Neural cell (in vitro differentiated cells): ENCODE measurements at regions not wholly inside any gene's neighbourhood (a gene's known extent, or its start where the extent isn't known, plus 50 kb on each side); places are given as distances from the start of the nearest gene placed in this dataset.

Experiments
- H2AFZ ChIP-seq: fragments of 200-600, 300-800 bp; sonication (generic), shearing (Covaris generic); 2 replicates; pipeline ENCODE4 v1.6.0; 2014; ENCODE audit warnings: low read depth, mild to moderate bottlenecking, antibody characterized with exemption, low read length, moderate library complexity
- H3F3A ChIP-seq: fragments of 200-600 bp; shearing (Covaris generic); 2 replicates; pipeline ENCODE4 v1.6.1; 2016; ENCODE audit warnings: mild to moderate bottlenecking, moderate library complexity, mixed read lengths, antibody characterized with exemption, low read length; ENCODE audit not compliant: insufficient read depth, poor library complexity, severe bottlenecking
- H3K27ac ChIP-seq: fragments of 200-600, 300-800 bp; sonication (generic), shearing (Covaris generic); 2 replicates; pipeline ENCODE4 v1.5.1; 2014; ENCODE audit warnings: mild to moderate bottlenecking, low read length, moderate library complexity
- H3K27me3 ChIP-seq: fragments of 300-800, 200-600 bp; sonication (generic), shearing (Covaris generic); 2 replicates; pipeline ENCODE4 v1.6.0; 2014; ENCODE audit warnings: mild to moderate bottlenecking, low read depth, low read length, moderate library complexity; ENCODE audit not compliant: insufficient read depth
- H3K36me3 ChIP-seq: fragments of 300-800, 200-600 bp; sonication (generic), shearing (Covaris generic); 2 replicates; pipeline ENCODE4 v1.5.1; 2014; ENCODE audit warnings: mild to moderate bottlenecking, antibody characterized with exemption, low read length, moderate library complexity; ENCODE audit not compliant: insufficient read depth
- H3K4me2 ChIP-seq: fragments of 300-800, 200-600 bp; sonication (generic), shearing (Covaris generic); 2 replicates; pipeline ENCODE4 v1.6.0; 2014; ENCODE audit warnings: mild to moderate bottlenecking, low read length
- H3K4me3 ChIP-seq: fragments of 300-800, 200-600 bp; sonication (generic), shearing (Covaris generic); 2 replicates; pipeline ENCODE4 v1.5.1; 2014; ENCODE audit warnings: mild to moderate bottlenecking, low read length, moderate library complexity
- H3K79me2 ChIP-seq: fragments of 200-600 bp; shearing (Covaris generic); replicated peaks from 2 replicates; pipeline ENCODE4 v1.6.0; 2014; ENCODE audit warnings: mild to moderate bottlenecking, low read length, moderate library complexity; ENCODE audit not compliant: insufficient read depth
- H3K9ac ChIP-seq: fragments of 300-800, 200-600 bp; sonication (generic), shearing (Covaris generic); 2 replicates; pipeline ENCODE4 v1.6.1; 2016; ENCODE audit warnings: mild to moderate bottlenecking, low read length, mixed read lengths
- H3K9me2 ChIP-seq: fragments of 200-600 bp; shearing (Covaris generic); 2 replicates; pipeline ENCODE4 v1.6.1; 2016; ENCODE audit warnings: mild to moderate bottlenecking, low read length, mixed read lengths; ENCODE audit not compliant: insufficient read depth
- H3K9me3 ChIP-seq: fragments of 200-600, 300-800 bp; sonication (generic), shearing (Covaris generic); 2 replicates; pipeline ENCODE4 v1.6.1; 2016; ENCODE audit warnings: mild to moderate bottlenecking, mixed run types, low read length, moderate library complexity, mixed read lengths
- H4K20me1 ChIP-seq: fragments of 200-600 bp; shearing (Covaris generic); 2 replicates; pipeline ENCODE4 v1.6.1; 2016; ENCODE audit warnings: mild to moderate bottlenecking, mixed run types; ENCODE audit not compliant: insufficient read depth
- EP300 ChIP-seq: fragments of 450-650 bp; conservative IDR thresholded peaks from 2 replicates; pipeline ENCODE4 v1.6.1; 2014; ENCODE audit warnings: antibody characterized with exemption, mild to moderate bottlenecking, moderate library complexity; ENCODE audit not compliant: poor library complexity, severe bottlenecking
- EZH2 ChIP-seq: fragments of 200-600, 300-800 bp; shearing (Covaris generic), sonication (generic); IDR thresholded peaks from 2 replicates; pipeline ENCODE4 v1.6.1; 2014; ENCODE audit warnings: antibody characterized with exemption, low read length, borderline replicate concordance, mild to moderate bottlenecking; ENCODE audit not compliant: insufficient read depth, poor library complexity, severe bottlenecking
- MXI1 ChIP-seq: fragments of 450-650 bp; conservative IDR thresholded peaks from 2 replicates; pipeline ENCODE4 v1.6.1; 2014; ENCODE audit warnings: antibody characterized with exemption, mild to moderate bottlenecking; ENCODE audit not compliant: poor library complexity, severe bottlenecking
- POLR2AphosphoS5 ChIP-seq: IDR thresholded peaks from 2 replicates; pipeline ENCODE4 v1.6.1; 2012
- RAD21 ChIP-seq: fragments of 450-650 bp; conservative IDR thresholded peaks from 2 replicates; pipeline ENCODE4 v1.6.1; 2014; ENCODE audit warnings: antibody characterized with exemption, mild to moderate bottlenecking, moderate library complexity
- SMC3 ChIP-seq: fragments of 450-650 bp; conservative IDR thresholded peaks from 2 replicates; pipeline ENCODE4 v1.6.1; 2014; ENCODE audit warnings: antibody characterized with exemption, mild to moderate bottlenecking, moderate library complexity; ENCODE audit not compliant: poor library complexity
- TAF1 ChIP-seq: IDR thresholded peaks from 2 replicates; pipeline ENCODE4 v1.6.1; 2012; ENCODE audit warnings: low read depth
- TF ChIP-seq, protein P1 (sequence below): fragments of 450-650 bp; IDR thresholded peaks from 2 replicates; pipeline ENCODE4 v1.5.1; 2014; ENCODE audit warnings: antibody characterized with exemption, mild to moderate bottlenecking, moderate library complexity; ENCODE audit not compliant: poor library complexity, severe bottlenecking
- TF ChIP-seq, protein P2 (sequence below): IDR thresholded peaks from 2 replicates; pipeline ENCODE4 v1.6.1; 2012; ENCODE audit warnings: borderline replicate concordance

DNA sequence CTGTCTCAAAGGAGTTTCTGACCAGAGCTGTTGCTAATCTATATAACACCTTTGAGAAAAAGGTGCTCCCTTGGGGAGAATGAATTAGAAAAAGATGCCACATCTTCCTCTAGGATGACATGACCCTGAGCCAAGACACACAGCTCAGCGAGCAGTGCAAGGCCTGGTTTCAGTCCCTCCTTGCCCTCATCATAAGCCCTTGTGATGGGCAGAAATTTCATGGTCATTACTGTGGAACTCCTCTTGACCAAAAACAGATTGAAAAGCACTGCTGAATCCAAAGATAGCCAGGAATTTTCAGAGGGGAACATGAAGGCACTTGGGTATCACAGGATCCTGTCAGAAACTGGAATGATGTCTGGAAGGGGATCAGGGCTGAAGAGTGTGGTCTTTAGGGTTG, 74.1 kb upstream of the IRX6 start:
- Histone ChIP-seq H3K36me3 (no peaks in the 10 kb centered on the region), H3K79me2 (no peaks in the 10 kb centered on the region), H4K20me1 (no peaks in the 10 kb centered on the region), H3F3A (no peaks in the 10 kb centered on the region), H3K4me2 (no peak overlapping the region), H3K9me2 (no peaks in the 10 kb centered on the region), H3K9me3 (no peaks in the 10 kb centered on the region), H3K4me3 (no peak overlapping the region), H3K27ac (no peak overlapping the region), H2AFZ (no peak overlapping the region), H3K27me3 (no peaks in the 10 kb centered on the region), H3K9ac (no peak overlapping the region)
- TF ChIP-seq SMC3, result no peak
- TF ChIP-seq TAF1, result no peak

DNA sequence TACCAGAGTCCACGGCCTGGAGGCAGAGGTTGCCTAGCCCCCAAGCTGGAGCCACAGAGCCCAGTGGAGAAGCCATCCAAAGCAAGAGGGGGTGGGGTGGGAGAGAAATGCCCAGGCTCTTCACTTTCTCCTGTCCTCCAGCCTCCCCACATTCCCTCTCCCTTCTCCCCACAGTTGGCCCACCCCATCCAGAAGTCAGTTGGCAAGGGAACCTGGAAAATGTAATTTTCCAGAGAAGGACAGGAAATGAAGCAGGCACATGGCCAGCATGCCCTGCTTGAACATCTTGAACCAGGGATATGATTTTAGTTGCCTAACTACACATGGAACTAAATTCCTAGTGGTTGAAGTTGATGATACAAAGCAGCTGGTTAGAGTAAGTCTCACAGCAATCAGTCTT, 73.3 kb upstream of the IRX6 start:
- no peak for TF ChIP-seq SMC3
- Histone ChIP-seq H3K9me3 (no peaks in the 10 kb centered on the region), H3K27me3 (no peaks in the 10 kb centered on the region), H4K20me1 (no peaks in the 10 kb centered on the region), H3K9ac (no peak overlapping the region), H3K27ac (no peak overlapping the region), H3K36me3 (no peaks in the 10 kb centered on the region), H3K4me2 (no peak overlapping the region), H3K9me2 (no peaks in the 10 kb centered on the region), H3K79me2 (no peaks in the 10 kb centered on the region), H3F3A (no peaks in the 10 kb centered on the region), H2AFZ (no peak overlapping the region), H3K4me3 (no peak overlapping the region)

DNA sequence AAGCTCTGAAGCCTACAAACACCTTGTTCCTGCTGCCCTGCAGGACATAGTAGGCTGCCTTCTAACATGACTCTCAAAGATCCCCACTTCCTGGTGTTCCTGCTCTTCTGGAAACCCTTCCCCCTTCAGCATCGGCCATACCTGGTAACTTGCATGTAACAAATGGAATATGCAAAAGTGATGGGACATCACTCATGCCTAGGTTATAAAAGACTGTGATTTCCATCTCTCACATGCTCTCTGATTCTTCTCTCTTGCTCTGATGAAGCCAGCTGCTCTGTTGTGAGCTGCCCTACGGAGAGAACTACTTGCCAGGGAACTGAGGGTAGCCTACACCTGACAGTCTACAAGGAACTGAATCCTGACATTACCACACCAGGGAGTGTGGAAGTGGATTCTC, 72.9 kb upstream of the IRX6 start:
- H3K4me2 ChIP-seq, result no peak overlapping the region
- H3K36me3 ChIP-seq, result no peaks in the 10 kb centered on the region
- no peaks in the 10 kb centered on the region for H3K9me2 ChIP-seq
- H3K27ac ChIP-seq, result no peak overlapping the region
- H3K9ac ChIP-seq, result no peak overlapping the region
- no peaks in the 10 kb centered on the region for H3K27me3 ChIP-seq
- H3F3A ChIP-seq, result no peaks in the 10 kb centered on the region
- H2AFZ ChIP-seq, result no peak overlapping the region
- H3K4me3 ChIP-seq, result no peak overlapping the region
- no peaks in the 10 kb centered on the region for H3K79me2 ChIP-seq
- no peaks in the 10 kb centered on the region for H3K9me3 ChIP-seq
- H4K20me1 ChIP-seq, result no peaks in the 10 kb centered on the region
- TF ChIP-seq RAD21 (no peak), TAF1 (no peak), POLR2AphosphoS5 (no peak), MXI1 (no peak), SMC3 (no peak), EP300 (no peak), EZH2 (no peak)
- TF ChIP-seq, protein P1, sequence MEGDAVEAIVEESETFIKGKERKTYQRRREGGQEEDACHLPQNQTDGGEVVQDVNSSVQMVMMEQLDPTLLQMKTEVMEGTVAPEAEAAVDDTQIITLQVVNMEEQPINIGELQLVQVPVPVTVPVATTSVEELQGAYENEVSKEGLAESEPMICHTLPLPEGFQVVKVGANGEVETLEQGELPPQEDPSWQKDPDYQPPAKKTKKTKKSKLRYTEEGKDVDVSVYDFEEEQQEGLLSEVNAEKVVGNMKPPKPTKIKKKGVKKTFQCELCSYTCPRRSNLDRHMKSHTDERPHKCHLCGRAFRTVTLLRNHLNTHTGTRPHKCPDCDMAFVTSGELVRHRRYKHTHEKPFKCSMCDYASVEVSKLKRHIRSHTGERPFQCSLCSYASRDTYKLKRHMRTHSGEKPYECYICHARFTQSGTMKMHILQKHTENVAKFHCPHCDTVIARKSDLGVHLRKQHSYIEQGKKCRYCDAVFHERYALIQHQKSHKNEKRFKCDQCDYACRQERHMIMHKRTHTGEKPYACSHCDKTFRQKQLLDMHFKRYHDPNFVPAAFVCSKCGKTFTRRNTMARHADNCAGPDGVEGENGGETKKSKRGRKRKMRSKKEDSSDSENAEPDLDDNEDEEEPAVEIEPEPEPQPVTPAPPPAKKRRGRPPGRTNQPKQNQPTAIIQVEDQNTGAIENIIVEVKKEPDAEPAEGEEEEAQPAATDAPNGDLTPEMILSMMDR, result no peak
- TF ChIP-seq, protein P2, sequence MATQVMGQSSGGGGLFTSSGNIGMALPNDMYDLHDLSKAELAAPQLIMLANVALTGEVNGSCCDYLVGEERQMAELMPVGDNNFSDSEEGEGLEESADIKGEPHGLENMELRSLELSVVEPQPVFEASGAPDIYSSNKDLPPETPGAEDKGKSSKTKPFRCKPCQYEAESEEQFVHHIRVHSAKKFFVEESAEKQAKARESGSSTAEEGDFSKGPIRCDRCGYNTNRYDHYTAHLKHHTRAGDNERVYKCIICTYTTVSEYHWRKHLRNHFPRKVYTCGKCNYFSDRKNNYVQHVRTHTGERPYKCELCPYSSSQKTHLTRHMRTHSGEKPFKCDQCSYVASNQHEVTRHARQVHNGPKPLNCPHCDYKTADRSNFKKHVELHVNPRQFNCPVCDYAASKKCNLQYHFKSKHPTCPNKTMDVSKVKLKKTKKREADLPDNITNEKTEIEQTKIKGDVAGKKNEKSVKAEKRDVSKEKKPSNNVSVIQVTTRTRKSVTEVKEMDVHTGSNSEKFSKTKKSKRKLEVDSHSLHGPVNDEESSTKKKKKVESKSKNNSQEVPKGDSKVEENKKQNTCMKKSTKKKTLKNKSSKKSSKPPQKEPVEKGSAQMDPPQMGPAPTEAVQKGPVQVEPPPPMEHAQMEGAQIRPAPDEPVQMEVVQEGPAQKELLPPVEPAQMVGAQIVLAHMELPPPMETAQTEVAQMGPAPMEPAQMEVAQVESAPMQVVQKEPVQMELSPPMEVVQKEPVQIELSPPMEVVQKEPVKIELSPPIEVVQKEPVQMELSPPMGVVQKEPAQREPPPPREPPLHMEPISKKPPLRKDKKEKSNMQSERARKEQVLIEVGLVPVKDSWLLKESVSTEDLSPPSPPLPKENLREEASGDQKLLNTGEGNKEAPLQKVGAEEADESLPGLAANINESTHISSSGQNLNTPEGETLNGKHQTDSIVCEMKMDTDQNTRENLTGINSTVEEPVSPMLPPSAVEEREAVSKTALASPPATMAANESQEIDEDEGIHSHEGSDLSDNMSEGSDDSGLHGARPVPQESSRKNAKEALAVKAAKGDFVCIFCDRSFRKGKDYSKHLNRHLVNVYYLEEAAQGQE, result no peak
